KMS-11 (cell line): ENCODE measurements at regions not wholly inside any gene's neighbourhood (a gene's known extent, or its start where the extent isn't known, plus 50 kb on each side); places are given as distances from the start of the nearest gene placed in this dataset.
A peak's percentile ranks its signal among the peaks of the same experiment; 100 is the strongest.

ENCODE experiments used
- H2AFZ ChIP-seq: fragments of 200-600 bp; sonication (generic); 2 replicates; pipeline ENCODE4 v1.6.1; 2016; ENCODE audit warnings: antibody characterized with exemption, mixed run types, low read depth
- H3K27ac ChIP-seq: fragments of 200-600 bp; sonication (generic); 2 replicates; pipeline ENCODE4 v1.6.1; 2016; ENCODE audit warnings: mild to moderate bottlenecking, mixed run types
- H3K27me3 ChIP-seq: fragments of 200-600 bp; sonication (generic); 2 replicates; pipeline ENCODE4 v1.6.1; 2017; ENCODE audit warnings: mild to moderate bottlenecking, low read depth, mixed run types, moderate library complexity; ENCODE audit not compliant: insufficient read depth
- H3K36me3 ChIP-seq: fragments of 200-600 bp; sonication (generic); 2 replicates; pipeline ENCODE4 v1.6.1; 2017; ENCODE audit warnings: mild to moderate bottlenecking, mixed run types; ENCODE audit not compliant: insufficient read depth
- H3K4me1 ChIP-seq: fragments of 200-600 bp; sonication (generic); 2 replicates; pipeline ENCODE4 v1.6.1; 2016; ENCODE audit warnings: mild to moderate bottlenecking, low read depth, mixed run types; ENCODE audit not compliant: poor library complexity, severe bottlenecking
- H3K4me2 ChIP-seq: fragments of 200-600 bp; sonication (generic); 2 replicates; pipeline ENCODE4 v1.7.0; 2016; ENCODE audit warnings: mild to moderate bottlenecking, mixed run types
- H3K4me3 ChIP-seq: fragments of 200-600 bp; sonication (generic); IDR thresholded peaks from 2 replicates; pipeline ENCODE4 v1.6.1; 2017; ENCODE audit warnings: low read depth, low read length, mixed read lengths; ENCODE audit not compliant: insufficient read depth
- H3K79me2 ChIP-seq: fragments of 200-600 bp; sonication (generic); 2 replicates; pipeline ENCODE4 v1.6.1; 2016; ENCODE audit warnings: low read depth, mixed run types; ENCODE audit not compliant: insufficient read depth
- H3K9ac ChIP-seq: fragments of 200-600 bp; sonication (generic); 2 replicates; pipeline ENCODE4 v1.6.1; 2016; ENCODE audit warnings: mild to moderate bottlenecking, mixed run types
- H4K20me1 ChIP-seq: fragments of 200-600 bp; sonication (generic); 2 replicates; pipeline ENCODE4 v1.6.1; 2016; ENCODE audit warnings: mild to moderate bottlenecking, mixed run types; ENCODE audit not compliant: insufficient read depth
- TF ChIP-seq, protein P1 (sequence below): fragments of 200-600 bp; sonication (generic); conservative IDR thresholded peaks from 2 replicates; pipeline ENCODE4 v1.6.1; 2017; ENCODE audit warnings: low read depth, mild to moderate bottlenecking, antibody characterized with exemption, low read length, moderate library complexity, mixed read lengths

DNA sequence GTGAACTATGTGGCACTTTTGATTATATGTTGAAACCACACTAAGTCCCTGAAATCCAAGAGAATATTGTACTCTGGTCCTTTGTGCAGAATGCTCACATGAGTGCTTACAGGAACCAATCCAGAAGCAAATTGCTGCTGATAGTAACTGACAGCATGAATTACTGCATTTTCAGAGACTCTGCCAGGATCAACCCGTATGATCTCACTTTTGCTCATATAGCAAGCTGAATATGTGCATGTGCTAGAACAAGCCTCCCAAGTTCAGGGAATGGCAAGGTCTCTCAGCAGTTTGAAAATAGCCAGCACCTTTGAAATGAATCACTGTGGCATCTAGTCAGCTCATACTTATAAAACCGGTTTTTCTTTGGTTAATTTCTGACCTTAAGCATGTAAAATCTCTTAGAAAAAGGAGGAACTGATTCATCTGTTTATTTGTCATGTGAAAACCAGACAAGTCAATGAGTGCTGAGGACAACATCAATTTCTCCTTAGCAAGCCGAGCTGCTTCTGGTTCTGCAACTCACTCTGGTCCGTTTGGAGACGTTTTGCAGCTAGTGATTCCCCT, 215.7 kb upstream of the ELL2 start:
- Histone ChIP-seq H2AFZ (no peak overlapping the region), H3K27me3 (no peaks in the 10 kb centered on the region), H3K36me3 (no peaks in the 10 kb centered on the region), H3K27ac (no peak overlapping the region), H3K4me2 (no peak overlapping the region), H3K4me3 (no peak overlapping the region), H4K20me1 (no peaks in the 10 kb centered on the region), H3K4me1 (no peaks in the 10 kb centered on the region), H3K9ac (no peak overlapping the region), H3K79me2 (no peaks in the 10 kb centered on the region)
- TF ChIP-seq, protein P1, sequence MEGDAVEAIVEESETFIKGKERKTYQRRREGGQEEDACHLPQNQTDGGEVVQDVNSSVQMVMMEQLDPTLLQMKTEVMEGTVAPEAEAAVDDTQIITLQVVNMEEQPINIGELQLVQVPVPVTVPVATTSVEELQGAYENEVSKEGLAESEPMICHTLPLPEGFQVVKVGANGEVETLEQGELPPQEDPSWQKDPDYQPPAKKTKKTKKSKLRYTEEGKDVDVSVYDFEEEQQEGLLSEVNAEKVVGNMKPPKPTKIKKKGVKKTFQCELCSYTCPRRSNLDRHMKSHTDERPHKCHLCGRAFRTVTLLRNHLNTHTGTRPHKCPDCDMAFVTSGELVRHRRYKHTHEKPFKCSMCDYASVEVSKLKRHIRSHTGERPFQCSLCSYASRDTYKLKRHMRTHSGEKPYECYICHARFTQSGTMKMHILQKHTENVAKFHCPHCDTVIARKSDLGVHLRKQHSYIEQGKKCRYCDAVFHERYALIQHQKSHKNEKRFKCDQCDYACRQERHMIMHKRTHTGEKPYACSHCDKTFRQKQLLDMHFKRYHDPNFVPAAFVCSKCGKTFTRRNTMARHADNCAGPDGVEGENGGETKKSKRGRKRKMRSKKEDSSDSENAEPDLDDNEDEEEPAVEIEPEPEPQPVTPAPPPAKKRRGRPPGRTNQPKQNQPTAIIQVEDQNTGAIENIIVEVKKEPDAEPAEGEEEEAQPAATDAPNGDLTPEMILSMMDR, result no peak

DNA sequence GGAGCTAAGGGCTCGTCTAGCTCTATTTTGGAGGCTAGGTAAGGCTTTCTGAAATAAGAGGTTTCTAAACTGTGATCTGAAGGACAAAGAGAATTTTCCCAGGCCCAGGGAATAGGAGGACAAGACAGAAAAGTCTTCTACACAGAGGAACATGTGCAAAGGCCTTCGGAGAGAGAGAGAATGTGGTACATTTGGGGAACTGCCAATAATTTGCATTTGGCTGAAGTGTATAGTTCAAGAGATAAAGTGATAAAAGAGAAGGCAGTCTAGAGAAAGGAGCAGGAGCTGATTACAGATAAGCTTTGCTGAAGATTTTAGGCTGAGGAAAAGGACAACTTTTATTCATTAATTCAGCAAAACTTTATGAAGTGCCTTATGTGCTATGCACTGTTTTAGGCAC, 214.4 kb upstream of the ELL2 start:
- Histone ChIP-seq H3K4me1 (no peaks in the 10 kb centered on the region), H3K4me2 (no peak overlapping the region), H3K9ac (no peak overlapping the region), H3K27ac (no peak overlapping the region), H4K20me1 (no peaks in the 10 kb centered on the region), H3K4me3 (no peak overlapping the region), H2AFZ (no peak overlapping the region), H3K36me3 (no peaks in the 10 kb centered on the region), H3K27me3 (no peaks in the 10 kb centered on the region), H3K79me2 (no peaks in the 10 kb centered on the region)
- TF ChIP-seq, protein P1, result no peak

DNA sequence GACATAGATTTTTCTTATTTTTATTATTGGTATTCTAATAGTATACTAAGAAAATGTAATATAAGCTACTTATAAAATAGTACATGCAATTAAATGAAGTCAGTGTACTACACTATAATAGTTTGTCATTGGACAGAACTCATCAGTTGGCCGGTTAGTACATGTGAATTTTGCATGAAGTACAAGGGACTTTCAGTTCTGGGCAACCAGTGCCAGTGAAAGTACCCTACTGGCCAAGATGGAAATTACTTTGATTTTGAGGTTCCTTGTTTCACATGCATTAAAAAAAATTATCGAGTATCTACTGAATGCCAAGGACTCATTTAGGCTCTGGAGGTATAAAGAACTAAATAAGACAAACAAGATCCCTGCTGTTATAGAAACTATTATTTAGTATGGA, 213.4 kb upstream of the ELL2 start:
- no peak overlapping the region for H3K27ac ChIP-seq
- no peak overlapping the region for H2AFZ ChIP-seq
- no peaks in the 10 kb centered on the region for H3K4me1 ChIP-seq
- H3K79me2 ChIP-seq, result no peaks in the 10 kb centered on the region
- no peak overlapping the region for H3K4me3 ChIP-seq
- no peaks in the 10 kb centered on the region for H3K27me3 ChIP-seq
- H3K9ac ChIP-seq, result no peak overlapping the region
- TF ChIP-seq, protein P1, result peak; percentile 47; the same call in 1 of the 2 replicates
- H3K4me2 ChIP-seq, result no peak overlapping the region
- H4K20me1 ChIP-seq, result no peaks in the 10 kb centered on the region
- H3K36me3 ChIP-seq, result no peaks in the 10 kb centered on the region

DNA sequence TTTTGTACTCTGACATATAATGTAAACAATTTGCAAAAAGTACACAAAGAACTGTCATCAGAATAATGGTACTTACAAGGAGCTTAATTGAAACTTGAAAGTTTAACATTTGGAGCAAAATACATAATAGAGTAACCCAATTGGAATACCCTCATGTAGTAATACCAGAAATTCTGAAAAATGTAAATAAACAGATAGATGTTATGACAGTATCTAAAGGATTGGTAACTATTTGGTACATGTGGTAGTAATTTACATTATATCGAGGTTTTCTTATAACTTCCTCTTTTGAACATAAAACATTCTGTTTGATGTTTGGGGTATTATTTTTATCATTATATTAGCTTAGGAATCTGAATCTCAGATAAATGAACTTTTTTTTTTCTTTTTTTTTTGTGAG, 211.7 kb upstream of the ELL2 start:
- Histone ChIP-seq H3K4me1 (no peaks in the 10 kb centered on the region), H3K4me3 (no peak overlapping the region), H3K27ac (no peak overlapping the region), H2AFZ (no peak overlapping the region), H3K4me2 (no peak overlapping the region), H3K27me3 (no peaks in the 10 kb centered on the region), H3K9ac (no peak overlapping the region), H4K20me1 (no peaks in the 10 kb centered on the region), H3K79me2 (no peaks in the 10 kb centered on the region), H3K36me3 (no peaks in the 10 kb centered on the region)
- TF ChIP-seq, protein P1, result no peak
